ENCODE measurements at regions not wholly inside any gene's neighbourhood (a gene's known extent, or its start where the extent isn't known, plus 50 kb on each side); places are given as distances from the start of the nearest gene placed in this dataset.

DNA sequence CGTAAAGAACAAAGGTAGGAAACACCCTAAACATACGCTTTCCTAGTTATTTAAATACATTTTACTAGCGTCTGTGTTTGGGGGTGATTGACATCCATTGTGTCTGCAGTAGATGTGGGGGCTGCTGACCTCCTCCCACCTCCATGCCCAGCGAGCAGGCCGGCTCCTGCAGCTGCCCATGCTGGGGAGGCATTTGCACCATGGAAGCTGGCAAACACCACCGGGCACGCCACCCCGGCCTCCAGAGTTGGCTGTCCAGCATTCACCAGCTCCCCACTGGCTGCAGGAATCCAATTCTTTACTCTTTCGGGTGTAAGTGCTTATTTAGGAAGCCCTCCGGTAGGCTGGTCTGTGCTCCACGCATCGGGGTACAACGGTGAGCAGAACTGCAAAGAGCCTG is 115.4 kb upstream of the USP29 start:
- no peak overlapping the region for H3K4me2 ChIP-seq
- no peaks in the 10 kb centered on the region for H4K20me1 ChIP-seq
- peaks cover 0 to 3% (median 0%) of the 10 kb centered on the region in 11 experiments; a peak in 1 of 22 replicates for H3K9me3 ChIP-seq (replicated peaks in 1 of 11)
- no peak overlapping the region for H3K4me3 ChIP-seq
- no peak for TF ChIP-seq Cebpa-rat (IDR thresholded peaks at IDR 0.05)
- no peaks in the 10 kb centered on the region for H3K27me3 ChIP-seq
- H3K36me3 ChIP-seq = no peaks in the 10 kb centered on the region
- no peak overlapping the region for H3K27ac ChIP-seq
- H3K9ac ChIP-seq = no peak overlapping the region
- H3K4me1 ChIP-seq = peaks cover 5 to 18% (median 15%) of the 10 kb centered on the region in 10 experiments; a peak in 19 of 20 replicates

DNA sequence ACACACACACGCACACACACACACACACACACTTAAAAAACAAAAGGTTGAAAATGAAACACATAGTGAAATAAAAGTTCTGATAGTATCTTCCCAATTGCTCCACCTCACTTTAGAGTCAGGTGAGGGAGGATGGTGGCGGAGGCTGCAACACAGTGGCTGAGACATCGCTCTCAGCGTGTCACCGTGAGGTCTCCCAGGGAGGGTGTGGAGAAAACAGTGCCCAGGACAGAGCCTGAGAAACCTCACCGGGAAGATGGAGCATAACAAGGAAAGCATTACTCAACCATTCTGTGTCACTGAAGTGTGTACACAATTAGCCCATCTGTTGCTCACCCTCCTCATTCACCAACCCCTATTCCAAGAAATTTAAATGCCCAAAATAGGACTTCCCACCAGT is 111.4 kb upstream of the USP29 start:
- no peak overlapping the region for H3K27ac ChIP-seq
- no peak overlapping the region for H3K9ac ChIP-seq
- H3K4me1 ChIP-seq = no peaks in the 10 kb centered on the region
- no peaks in the 10 kb centered on the region for H3K36me3 ChIP-seq
- no peak for TF ChIP-seq Cebpa-rat (IDR thresholded peaks at IDR 0.05)
- H3K4me2 ChIP-seq = no peak overlapping the region
- H3K27me3 ChIP-seq = no peaks in the 10 kb centered on the region
- H3K9me3 ChIP-seq (replicated peaks in 1 of 11) = peaks cover 0 to 3% (median 0%) of the 10 kb centered on the region in 11 experiments; a peak in 1 of 22 replicates
- H3K4me3 ChIP-seq = no peak overlapping the region
- no peaks in the 10 kb centered on the region for H4K20me1 ChIP-seq

DNA sequence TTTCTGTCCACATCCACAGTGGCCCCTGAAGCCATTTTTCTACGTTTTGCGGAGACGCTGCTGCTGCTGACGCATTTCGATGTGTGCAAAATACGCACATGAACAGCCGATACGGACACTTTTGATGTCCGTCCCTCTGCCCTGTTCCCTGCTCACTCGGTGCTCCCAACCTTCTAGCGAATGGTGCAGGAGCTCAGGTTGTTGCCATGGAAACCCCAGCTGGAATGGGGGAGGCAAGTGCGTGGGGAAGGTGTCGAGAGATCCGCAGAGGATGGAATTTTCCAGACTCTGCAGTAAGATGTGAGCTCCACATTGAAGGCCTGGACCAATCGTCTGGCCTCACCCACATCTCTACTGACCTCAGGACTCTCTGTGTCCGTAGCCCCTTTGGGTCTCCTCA is 109.2 kb upstream of the USP29 start:
- no peak overlapping the region for H3K27ac ChIP-seq
- no peak overlapping the region for H3K4me3 ChIP-seq
- H3K4me2 ChIP-seq = no peak overlapping the region
- H3K36me3 ChIP-seq = no peaks in the 10 kb centered on the region
- peaks cover 0 to 4% (median 0%) of the 10 kb centered on the region in 11 experiments; a peak in 1 of 22 replicates for H3K9me3 ChIP-seq (replicated peaks in 1 of 11)
- no peaks in the 10 kb centered on the region for H4K20me1 ChIP-seq
- TF ChIP-seq Cebpa-rat (IDR thresholded peaks at IDR 0.05) = no peak
- H3K4me1 ChIP-seq = no peaks in the 10 kb centered on the region
- no peak overlapping the region for H3K9ac ChIP-seq
- no peaks in the 10 kb centered on the region for H3K27me3 ChIP-seq

DNA sequence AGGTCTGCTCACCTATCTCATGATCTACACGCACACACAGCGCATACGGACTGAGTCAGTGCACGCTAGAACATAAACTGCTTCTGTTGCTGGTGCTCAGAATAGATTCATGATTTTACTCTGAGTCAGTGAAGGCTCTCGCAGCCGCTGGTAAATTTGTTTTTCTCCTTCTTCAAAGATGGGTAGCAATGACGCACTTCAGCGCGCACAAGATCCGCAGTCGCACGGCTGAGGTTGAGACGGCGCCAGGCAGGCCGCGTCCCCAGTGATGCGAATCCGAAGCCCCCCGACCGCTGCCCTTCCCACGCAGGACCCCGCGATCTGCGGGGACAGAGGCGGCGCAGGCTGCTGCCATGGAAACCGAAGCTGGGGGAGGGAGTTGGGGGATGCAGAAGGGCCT is 103.7 kb upstream of the USP29 start:
- H3K4me2 ChIP-seq = no peak overlapping the region
- no peaks in the 10 kb centered on the region for H3K27me3 ChIP-seq
- H3K36me3 ChIP-seq = no peaks in the 10 kb centered on the region
- no peak overlapping the region for H3K4me3 ChIP-seq
- no peak overlapping the region for H3K9ac ChIP-seq
- no peak overlapping the region for H3K27ac ChIP-seq
- TF ChIP-seq Cebpa-rat (IDR thresholded peaks at IDR 0.05) = no peak
- no peaks in the 10 kb centered on the region for H4K20me1 ChIP-seq
- H3K9me3 ChIP-seq (replicated peaks in 1 of 11) = peaks cover 0 to 5% (median 0%) of the 10 kb centered on the region in 11 experiments; a peak in 2 of 22 replicates
- H3K4me1 ChIP-seq = no peaks in the 10 kb centered on the region

DNA sequence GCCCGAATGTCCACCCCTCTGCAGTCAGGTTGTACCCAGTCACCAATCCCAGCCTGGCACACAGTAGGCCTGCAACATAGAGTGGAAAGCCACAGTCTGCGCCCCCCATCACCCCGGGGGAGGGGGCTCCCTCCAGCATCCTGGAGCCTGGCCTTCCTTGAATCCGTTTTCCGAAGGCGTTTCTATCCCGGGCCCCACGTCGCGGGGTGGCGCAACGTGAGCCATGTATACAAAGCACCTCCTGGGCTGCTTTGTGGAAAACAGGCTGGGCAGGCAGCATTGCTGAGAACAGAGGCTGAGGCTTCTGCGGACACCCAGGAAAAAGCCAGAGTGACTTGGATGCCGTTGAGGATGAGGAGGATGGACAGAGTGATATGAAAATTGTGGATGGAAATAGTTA is 103.3 kb upstream of the USP29 start:
- Histone ChIP-seq H3K4me3 (no peak overlapping the region), H3K9me3 (replicated peaks in 1 of 11) (peaks cover 0 to 5% (median 0%) of the 10 kb centered on the region in 11 experiments; a peak in 2 of 22 replicates), H3K4me1 (no peaks in the 10 kb centered on the region), H3K36me3 (no peaks in the 10 kb centered on the region), H3K27ac (no peak overlapping the region), H4K20me1 (no peaks in the 10 kb centered on the region), H3K9ac (no peak overlapping the region), H3K27me3 (no peaks in the 10 kb centered on the region), H3K4me2 (no peak overlapping the region)
- no peak for TF ChIP-seq Cebpa-rat (IDR thresholded peaks at IDR 0.05)

DNA sequence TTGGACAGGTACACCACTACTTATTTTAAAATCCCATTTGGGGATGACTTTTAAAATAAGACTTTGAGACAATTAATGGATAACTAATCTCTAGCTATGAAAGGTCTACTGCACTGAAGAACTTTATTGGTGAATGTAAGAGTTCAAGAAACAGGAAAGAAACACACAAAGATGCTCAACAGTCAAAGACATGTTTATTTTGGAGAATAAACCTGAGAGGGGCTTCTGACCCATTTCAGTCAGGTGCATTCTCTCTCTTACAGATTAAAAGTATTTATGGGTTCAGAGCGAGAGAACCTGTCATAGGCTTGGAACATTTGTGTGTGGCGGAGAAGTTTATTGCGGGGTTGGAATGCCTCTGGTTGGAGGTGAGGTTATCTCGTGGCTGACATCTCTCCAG is 94.3 kb upstream of the USP29 start:
- Histone ChIP-seq H3K27ac (no peak overlapping the region), H3K4me2 (no peak overlapping the region), H3K36me3 (no peaks in the 10 kb centered on the region), H3K9ac (no peak overlapping the region), H3K4me3 (no peak overlapping the region), H3K4me1 (no peaks in the 10 kb centered on the region), H4K20me1 (no peaks in the 10 kb centered on the region), H3K27me3 (no peaks in the 10 kb centered on the region), H3K9me3 (replicated peaks in 1 of 11) (peaks cover 0 to 7% (median 3%) of the 10 kb centered on the region in 11 experiments; a peak in 6 of 22 replicates)
- no peak for TF ChIP-seq Cebpa-rat (IDR thresholded peaks at IDR 0.05)

DNA sequence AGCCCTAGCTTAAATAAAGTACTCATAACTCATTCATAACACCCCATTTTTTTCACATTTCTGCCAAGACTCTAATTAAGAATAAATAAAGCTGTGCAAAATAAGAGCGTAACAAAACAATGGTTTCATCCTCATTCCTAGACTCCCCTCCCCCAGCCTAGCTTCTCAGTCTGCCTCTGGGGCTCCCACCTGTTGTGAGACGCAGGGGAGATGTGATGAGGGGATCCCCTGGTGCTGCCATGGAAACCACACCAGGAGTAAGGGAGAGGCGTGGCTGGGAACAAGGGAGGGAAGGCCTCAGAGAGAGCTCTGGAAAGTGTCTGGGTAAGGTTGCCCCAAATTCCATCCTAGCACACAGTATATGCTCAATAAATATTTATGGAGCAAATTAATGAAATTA is 93.3 kb upstream of the USP29 start:
- Histone ChIP-seq H3K4me2 (no peak overlapping the region), H3K36me3 (no peaks in the 10 kb centered on the region), H4K20me1 (no peaks in the 10 kb centered on the region), H3K4me3 (no peak overlapping the region), H3K27ac (no peak overlapping the region), H3K27me3 (no peaks in the 10 kb centered on the region), H3K4me1 (no peaks in the 10 kb centered on the region), H3K9ac (no peak overlapping the region), H3K9me3 (replicated peaks in 1 of 11) (peaks cover 0 to 7% (median 3%) of the 10 kb centered on the region in 11 experiments; a peak in 6 of 22 replicates)
- no peak for TF ChIP-seq Cebpa-rat (IDR thresholded peaks at IDR 0.05)

DNA sequence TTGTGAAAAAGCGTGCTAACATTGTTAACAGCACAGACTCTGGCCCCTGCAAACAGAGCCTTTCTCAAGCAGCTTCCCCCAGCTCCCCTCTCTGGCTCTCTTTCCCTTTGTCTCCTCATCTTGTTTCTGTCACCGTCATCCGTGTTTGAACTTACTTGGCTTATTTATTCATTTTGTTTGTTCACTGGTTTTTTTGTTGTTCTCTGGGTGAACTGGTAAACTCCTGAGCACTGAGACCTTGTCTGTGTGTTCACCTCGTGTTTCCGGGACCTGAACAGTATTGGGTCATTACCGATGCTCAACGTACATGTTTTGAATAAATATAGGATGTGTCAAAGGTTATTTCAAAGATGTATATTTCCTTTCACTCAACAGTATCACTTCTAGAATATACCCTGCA is 92.4 kb upstream of the USP29 start:
- Histone ChIP-seq H4K20me1 (no peaks in the 10 kb centered on the region), H3K4me3 (no peak overlapping the region), H3K27me3 (no peaks in the 10 kb centered on the region), H3K9me3 (replicated peaks in 1 of 11) (peaks cover 0 to 7% (median 3%) of the 10 kb centered on the region in 11 experiments; a peak in 6 of 22 replicates), H3K36me3 (no peaks in the 10 kb centered on the region), H3K4me1 (no peaks in the 10 kb centered on the region), H3K9ac (no peak overlapping the region), H3K27ac (no peak overlapping the region), H3K4me2 (no peak overlapping the region)
- TF ChIP-seq Cebpa-rat (IDR thresholded peaks at IDR 0.05) = no peak

DNA sequence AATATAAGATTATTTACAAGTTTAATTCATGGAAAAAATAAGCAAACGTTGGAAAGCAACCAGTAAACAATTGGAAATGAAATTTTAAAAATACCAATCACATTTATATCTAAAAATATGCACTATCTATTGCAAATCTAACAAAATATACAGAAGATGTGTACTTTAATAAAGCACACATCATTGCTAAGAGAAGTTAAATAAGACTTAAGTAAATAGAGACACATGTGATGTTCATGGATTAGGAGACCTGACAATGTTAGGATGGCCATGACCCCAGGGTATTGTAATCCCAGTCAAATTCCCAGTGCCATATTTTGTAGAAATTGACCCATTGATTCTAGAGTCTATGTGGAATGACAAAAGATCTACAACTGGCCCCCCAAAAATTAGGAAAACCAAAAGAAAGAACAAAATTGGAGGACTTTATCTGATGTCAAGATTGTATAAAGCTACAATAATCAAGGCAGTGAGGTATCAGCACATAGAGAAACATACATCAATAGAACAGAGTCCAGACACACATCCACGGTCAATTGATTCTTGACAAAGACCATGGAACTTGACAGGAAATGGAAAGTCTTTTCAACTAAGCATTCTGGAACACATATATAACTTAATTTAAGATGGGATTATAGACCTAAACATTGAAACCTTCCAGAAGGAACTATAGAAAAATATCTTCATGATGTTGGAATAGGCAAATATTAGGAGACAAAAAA is 90.8 kb upstream of the USP29 start:
- Histone ChIP-seq H3K4me1 (no peaks in the 10 kb centered on the region), H4K20me1 (no peaks in the 10 kb centered on the region), H3K27ac (no peak overlapping the region), H3K4me2 (no peak overlapping the region), H3K9ac (no peak overlapping the region), H3K9me3 (replicated peaks in 1 of 11) (peaks cover 0 to 9% (median 5%) of the 10 kb centered on the region in 11 experiments; a peak in 8 of 22 replicates), H3K27me3 (no peaks in the 10 kb centered on the region), H3K4me3 (no peak overlapping the region), H3K36me3 (no peaks in the 10 kb centered on the region)
- TF ChIP-seq Cebpa-rat (IDR thresholded peaks at IDR 0.05) = no peak

DNA sequence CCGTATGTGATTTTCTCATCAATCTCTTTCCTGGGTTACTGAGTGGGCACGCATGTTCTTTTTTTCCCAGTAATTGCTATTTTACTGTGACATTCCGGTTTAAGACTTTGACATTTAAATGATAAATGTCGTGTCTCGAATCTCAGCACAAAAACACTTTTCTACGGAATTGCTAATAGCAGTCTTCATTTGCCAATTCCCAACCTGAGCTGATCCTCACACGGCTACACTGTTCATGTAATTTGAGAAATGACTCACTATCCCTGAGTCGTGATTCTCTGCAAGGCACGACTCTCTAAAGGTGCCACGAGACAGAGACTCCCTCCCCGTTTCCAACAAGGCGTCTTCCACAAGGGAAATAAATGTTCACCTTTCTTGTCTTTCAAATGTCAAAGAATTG is 88.7 kb upstream of the USP29 start:
- H3K9me3 ChIP-seq (replicated peaks in 1 of 11) = peaks cover 0 to 8% (median 0%) of the 10 kb centered on the region in 11 experiments; a peak in 5 of 22 replicates
- TF ChIP-seq Cebpa-rat (IDR thresholded peaks at IDR 0.05) = no peak
- H3K9ac ChIP-seq = no peak overlapping the region
- no peaks in the 10 kb centered on the region for H4K20me1 ChIP-seq
- H3K4me3 ChIP-seq = no peak overlapping the region
- no peaks in the 10 kb centered on the region for H3K4me1 ChIP-seq
- H3K36me3 ChIP-seq = no peaks in the 10 kb centered on the region
- no peak overlapping the region for H3K4me2 ChIP-seq
- H3K27me3 ChIP-seq = no peaks in the 10 kb centered on the region
- no peak overlapping the region for H3K27ac ChIP-seq

Data from BLaER1 treated with 17β-estradiol and CSF1 and Interleukin-3, amounts not matched to agents 10 nM and 100 nM (cell line).